IMR-90 (cell line): ENCODE measurements at regions not wholly inside any gene's neighbourhood (a gene's known extent, or its start where the extent isn't known, plus 50 kb on each side); places are given as distances from the start of the nearest gene placed in this dataset.

ENCODE experiments used
- RFX5 ChIP-seq: IDR thresholded peaks from 2 replicates; pipeline ENCODE4 v1.8.0; 2012; ENCODE audit warnings: low read depth, mild to moderate bottlenecking, low read length, moderate library complexity
- USF2 ChIP-seq: fragments of 150-350 bp; IDR thresholded peaks from 2 replicates; pipeline ENCODE4 v1.6.1; 2017; ENCODE audit warnings: mild to moderate bottlenecking, antibody characterized with exemption, low read length, low read depth

GRCh38 chr10:6871128-6871527, 291.1 kb upstream of the PRKCQ start:
- TF ChIP-seq RFX5 (no peak), USF2 (no peak)
